ENCODE measurements at regions not wholly inside any gene's neighbourhood (a gene's known extent, or its start where the extent isn't known, plus 50 kb on each side); places are given as distances from the start of the nearest gene placed in this dataset.

DNA sequence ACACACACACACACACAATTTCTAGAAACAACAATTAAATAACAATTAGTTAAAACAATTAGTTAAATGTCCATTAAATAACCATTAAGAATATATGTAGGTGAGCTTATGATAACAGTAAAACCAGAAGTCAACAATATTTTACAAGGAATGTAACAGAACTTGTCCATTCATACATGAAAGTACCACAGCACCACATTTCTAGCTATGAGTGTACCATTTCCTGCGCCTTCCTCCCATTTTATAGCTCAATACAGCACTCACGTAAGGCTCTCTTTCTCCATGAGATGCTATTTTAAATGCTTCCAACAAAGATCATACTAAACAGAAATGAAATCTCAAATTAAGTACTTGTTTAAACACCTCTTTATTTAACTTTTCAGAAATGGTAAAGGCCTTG is 367.3 kb upstream of the ZWINT start:
- H2AFZ ChIP-seq (ENCODE audit: low read depth, low read length), result no peak overlapping the region
- H3K79me2 ChIP-seq (ENCODE audit: low read length), result no peaks in the 10 kb centered on the region
- H3K4me3 ChIP-seq (ENCODE audit: low read length), result no peak overlapping the region
- no peaks in the 10 kb centered on the region for H3K4me1 ChIP-seq (ENCODE audit: low read length)
- no peaks in the 10 kb centered on the region for H4K20me1 ChIP-seq (ENCODE audit: insufficient read depth, low read length)
- no peaks in the 10 kb centered on the region for H3K36me3 ChIP-seq (replicated peaks; ENCODE audit: low read depth, low read length)
- H3K4me2 ChIP-seq (ENCODE audit: low read length), result no peak overlapping the region
- H3K9ac ChIP-seq (ENCODE audit: low read length), result no peak overlapping the region
- no peak for TF ChIP-seq EZH2phosphoT487 (IDR thresholded peaks at IDR 0.05; ENCODE audit: low read depth)
- TF ChIP-seq, protein P1, sequence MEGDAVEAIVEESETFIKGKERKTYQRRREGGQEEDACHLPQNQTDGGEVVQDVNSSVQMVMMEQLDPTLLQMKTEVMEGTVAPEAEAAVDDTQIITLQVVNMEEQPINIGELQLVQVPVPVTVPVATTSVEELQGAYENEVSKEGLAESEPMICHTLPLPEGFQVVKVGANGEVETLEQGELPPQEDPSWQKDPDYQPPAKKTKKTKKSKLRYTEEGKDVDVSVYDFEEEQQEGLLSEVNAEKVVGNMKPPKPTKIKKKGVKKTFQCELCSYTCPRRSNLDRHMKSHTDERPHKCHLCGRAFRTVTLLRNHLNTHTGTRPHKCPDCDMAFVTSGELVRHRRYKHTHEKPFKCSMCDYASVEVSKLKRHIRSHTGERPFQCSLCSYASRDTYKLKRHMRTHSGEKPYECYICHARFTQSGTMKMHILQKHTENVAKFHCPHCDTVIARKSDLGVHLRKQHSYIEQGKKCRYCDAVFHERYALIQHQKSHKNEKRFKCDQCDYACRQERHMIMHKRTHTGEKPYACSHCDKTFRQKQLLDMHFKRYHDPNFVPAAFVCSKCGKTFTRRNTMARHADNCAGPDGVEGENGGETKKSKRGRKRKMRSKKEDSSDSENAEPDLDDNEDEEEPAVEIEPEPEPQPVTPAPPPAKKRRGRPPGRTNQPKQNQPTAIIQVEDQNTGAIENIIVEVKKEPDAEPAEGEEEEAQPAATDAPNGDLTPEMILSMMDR (IDR thresholded peaks at IDR 0.05; ENCODE audit: low read depth, low read length), result no peak
- H3K9me3 ChIP-seq (ENCODE audit: insufficient read depth, low read length), result no peaks in the 10 kb centered on the region
- no peak overlapping the region for H3K27ac ChIP-seq (ENCODE audit: low read length)
- H3K27me3 ChIP-seq (ENCODE audit: low read depth, low read length), result no peaks in the 10 kb centered on the region

DNA sequence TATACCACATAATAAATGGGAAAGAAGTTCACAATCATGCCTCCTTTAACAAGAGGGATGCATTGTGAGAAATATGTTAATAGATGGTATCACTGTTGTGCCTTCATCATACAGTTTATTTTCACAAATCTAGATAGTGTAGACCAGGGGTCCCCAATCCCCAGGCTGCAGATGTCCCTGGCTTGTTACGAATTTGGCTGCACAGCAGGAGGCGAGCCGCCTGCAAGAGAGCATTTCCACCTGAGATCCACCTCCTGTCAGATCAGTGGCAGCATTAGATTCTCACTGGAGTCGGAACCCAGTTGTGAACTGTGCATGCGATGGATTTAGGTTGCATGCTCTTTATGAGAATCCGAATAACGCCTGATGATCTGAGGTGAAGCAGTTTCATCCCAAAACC is 361.9 kb upstream of the ZWINT start:
- Histone ChIP-seq H3K27ac (ENCODE audit: low read length) (no peak overlapping the region), H3K9me3 (ENCODE audit: insufficient read depth, low read length) (no peaks in the 10 kb centered on the region), H3K4me2 (ENCODE audit: low read length) (no peak overlapping the region), H3K27me3 (ENCODE audit: low read depth, low read length) (no peaks in the 10 kb centered on the region), H2AFZ (ENCODE audit: low read depth, low read length) (no peak overlapping the region), H3K4me1 (ENCODE audit: low read length) (no peaks in the 10 kb centered on the region), H3K4me3 (ENCODE audit: low read length) (no peak overlapping the region), H4K20me1 (ENCODE audit: insufficient read depth, low read length) (no peaks in the 10 kb centered on the region), H3K9ac (ENCODE audit: low read length) (no peak overlapping the region), H3K36me3 (replicated peaks; ENCODE audit: low read depth, low read length) (no peaks in the 10 kb centered on the region), H3K79me2 (ENCODE audit: low read length) (no peaks in the 10 kb centered on the region)
- TF ChIP-seq EZH2phosphoT487 (IDR thresholded peaks at IDR 0.05; ENCODE audit: low read depth), result no peak
- TF ChIP-seq, protein P1 (IDR thresholded peaks at IDR 0.05; ENCODE audit: low read depth, low read length), result no peak

DNA sequence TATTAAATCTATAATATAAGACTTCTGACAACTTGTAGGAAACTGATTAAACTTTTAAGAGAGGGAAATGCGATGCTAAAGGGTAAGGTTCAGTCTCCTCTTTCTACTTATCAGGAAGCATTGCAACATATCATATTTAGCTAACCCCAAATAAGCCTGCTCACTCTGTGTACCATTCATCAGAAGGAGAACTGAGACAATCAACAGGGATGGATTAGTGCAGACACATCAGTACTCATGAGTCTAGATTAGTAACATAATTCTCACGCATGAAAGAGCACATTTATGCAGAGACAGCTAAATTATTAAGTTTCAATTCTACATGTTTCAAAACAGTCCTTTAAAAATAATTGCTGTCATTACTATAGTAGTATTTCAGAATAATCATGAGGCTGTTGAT is 354.2 kb upstream of the ZWINT start:
- no peak overlapping the region for H3K27ac ChIP-seq (ENCODE audit: low read length)
- H3K79me2 ChIP-seq (ENCODE audit: low read length), result no peaks in the 10 kb centered on the region
- H3K27me3 ChIP-seq (ENCODE audit: low read depth, low read length), result no peaks in the 10 kb centered on the region
- TF ChIP-seq EZH2phosphoT487 (IDR thresholded peaks at IDR 0.05; ENCODE audit: low read depth), result no peak
- TF ChIP-seq, protein P1 (IDR thresholded peaks at IDR 0.05; ENCODE audit: low read depth, low read length), result no peak
- H3K9me3 ChIP-seq (ENCODE audit: insufficient read depth, low read length), result no peaks in the 10 kb centered on the region
- H3K36me3 ChIP-seq (replicated peaks; ENCODE audit: low read depth, low read length), result no peaks in the 10 kb centered on the region
- H2AFZ ChIP-seq (ENCODE audit: low read depth, low read length), result no peak overlapping the region
- H3K4me1 ChIP-seq (ENCODE audit: low read length), result no peaks in the 10 kb centered on the region
- no peaks in the 10 kb centered on the region for H4K20me1 ChIP-seq (ENCODE audit: insufficient read depth, low read length)
- H3K4me2 ChIP-seq (ENCODE audit: low read length), result no peak overlapping the region
- no peak overlapping the region for H3K9ac ChIP-seq (ENCODE audit: low read length)
- no peak overlapping the region for H3K4me3 ChIP-seq (ENCODE audit: low read length)

DNA sequence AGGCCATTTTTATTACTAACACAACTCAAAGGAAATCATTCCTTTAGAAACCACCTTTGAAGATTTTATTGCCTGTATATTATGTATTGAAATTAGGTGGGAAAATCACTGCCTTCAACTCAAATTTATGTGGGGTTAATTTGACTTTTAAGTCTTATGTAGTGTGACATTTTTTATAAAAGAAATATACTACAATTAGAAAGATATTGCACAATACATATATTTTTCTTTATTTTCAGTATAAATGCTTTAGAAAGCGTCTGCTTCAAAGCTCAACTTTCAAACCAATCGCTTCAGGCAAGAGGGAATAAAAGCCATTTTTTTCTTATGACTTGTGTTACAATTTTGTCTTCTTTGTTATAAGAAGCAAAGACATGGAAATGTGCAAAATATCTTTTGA is 337.4 kb upstream of the ZWINT start:
- Histone ChIP-seq H3K4me3 (ENCODE audit: low read length) (no peak overlapping the region), H3K27ac (ENCODE audit: low read length) (no peak overlapping the region), H3K4me1 (ENCODE audit: low read length) (no peaks in the 10 kb centered on the region), H3K79me2 (ENCODE audit: low read length) (no peaks in the 10 kb centered on the region), H3K36me3 (replicated peaks; ENCODE audit: low read depth, low read length) (no peaks in the 10 kb centered on the region), H3K9me3 (ENCODE audit: insufficient read depth, low read length) (no peaks in the 10 kb centered on the region), H3K9ac (ENCODE audit: low read length) (no peak overlapping the region), H3K4me2 (ENCODE audit: low read length) (no peak overlapping the region), H4K20me1 (ENCODE audit: insufficient read depth, low read length) (no peaks in the 10 kb centered on the region), H2AFZ (ENCODE audit: low read depth, low read length) (no peak overlapping the region), H3K27me3 (ENCODE audit: low read depth, low read length) (no peaks in the 10 kb centered on the region)
- no peak for TF ChIP-seq EZH2phosphoT487 (IDR thresholded peaks at IDR 0.05; ENCODE audit: low read depth)
- TF ChIP-seq, protein P1 (IDR thresholded peaks at IDR 0.05; ENCODE audit: low read depth, low read length), result no peak

All from OCI-LY3 (cell line).